ENCODE measurements at regions not wholly inside any gene's neighbourhood (a gene's known extent, or its start where the extent isn't known, plus 50 kb on each side); places are given as distances from the start of the nearest gene placed in this dataset.
"Not testable (repeated sequence)": the region's sequence is repeated elsewhere in the genome, so short reads cannot be mapped to it uniquely, and the experiment has no call there.

- not testable (repeated sequence) for H3K4me1 ChIP-seq (ENCODE audit: insufficient read depth); H3K27ac ChIP-seq (ENCODE audit: low read depth); H3K27me3 ChIP-seq (ENCODE audit: insufficient read depth); H3K27me3 Mint-ChIP-seq (ENCODE audit: insufficient read depth, low read depth, poor library complexity); H3K4me1 Mint-ChIP-seq; H3K9me3 Mint-ChIP-seq; H3F3A ChIP-seq (replicated peaks; ENCODE audit: low read depth); H3K4me3 Mint-ChIP-seq; H3K4me2 ChIP-seq; H3K4me3 ChIP-seq; H2AFZ ChIP-seq; H3K36me3 ChIP-seq (ENCODE audit: insufficient read depth); H3K79me2 ChIP-seq (replicated peaks; ENCODE audit: insufficient read depth); ATAC-seq; H3K27ac Mint-ChIP-seq; DNase-seq (ENCODE audit: low spot score); H3K36me3 Mint-ChIP-seq (ENCODE audit: low read depth); H3K9me2 ChIP-seq (ENCODE audit: insufficient read depth); H4K20me1 ChIP-seq (replicated peaks; ENCODE audit: insufficient read depth)
These were observed 56.1 kb downstream of the ZNF22 start for GRCh38 chr10:45056806-45057205.

- H3K4me1 ChIP-seq (ENCODE audit: insufficient read depth) = no peaks in the 10 kb centered on the region; the same call in 1 of the 2 replicates
- no peak overlapping the region for H3K27ac ChIP-seq (ENCODE audit: low read depth)
- no peak for ATAC-seq
- no peaks in the 10 kb centered on the region for H3F3A ChIP-seq (replicated peaks; ENCODE audit: low read depth)
- Mint-ChIP-seq H3K27me3 (ENCODE audit: insufficient read depth, low read depth, poor library complexity) (no peaks in the 10 kb centered on the region), H3K9me3 (no peaks in the 10 kb centered on the region), H3K4me3 (no peak overlapping the region), H3K27ac (no peak overlapping the region), H3K36me3 (ENCODE audit: low read depth) (no peaks in the 10 kb centered on the region), H3K4me1 (peaks cover 7% of the 10 kb centered on the region)
- no peaks in the 10 kb centered on the region for H4K20me1 ChIP-seq (replicated peaks; ENCODE audit: insufficient read depth)
- no peaks in the 10 kb centered on the region for H3K36me3 ChIP-seq (ENCODE audit: insufficient read depth)
- 0 out of 2 replicates have a peak, but pooled peaks cover 2% of the 10 kb centered on the region for H3K9me2 ChIP-seq (ENCODE audit: insufficient read depth)
- H3K4me3 ChIP-seq = no peak overlapping the region
- H3K27me3 ChIP-seq (ENCODE audit: insufficient read depth) = no peaks in the 10 kb centered on the region
- no peaks in the 10 kb centered on the region for H3K79me2 ChIP-seq (replicated peaks; ENCODE audit: insufficient read depth)
- peak overlapping the region; percentile 84 for H2AFZ ChIP-seq
- TF ChIP-seq ZNF114 (CRISPR knock-in tag; IDR thresholded peaks at IDR 0.05) (no peak), JUNB (IDR thresholded peaks at IDR 0.05; ENCODE audit: unreplicated experiment) (no peak), ZNF331 (CRISPR knock-in tag; IDR thresholded peaks at IDR 0.05; ENCODE audit: low read depth) (no peak), CTCF (conservative IDR thresholded peaks at IDR 0.05; ENCODE audit: low read depth in 2 of 2) (no peak), EZH2phosphoT487 (IDR thresholded peaks at IDR 0.05; ENCODE audit: unreplicated experiment) (no peak), CREB1 (CRISPR knock-in tag; IDR thresholded peaks at IDR 0.05; ENCODE audit: low read depth) (no peak), REST (IDR thresholded peaks at IDR 0.05; ENCODE audit: unreplicated experiment) (no peak), STAT1 (IDR thresholded peaks at IDR 0.05; ENCODE audit: unreplicated experiment) (no peak)
- DNase-seq (ENCODE audit: low spot score) = no peak
- no peak overlapping the region for H3K4me2 ChIP-seq
These were observed 57.9 kb downstream of the ZNF22 start for GRCh38 chr10:45058580-45058979.
